ENCODE measurements at regions not wholly inside any gene's neighbourhood (a gene's known extent, or its start where the extent isn't known, plus 50 kb on each side); places are given as distances from the start of the nearest gene placed in this dataset.
A peak's percentile ranks its signal among the peaks of the same experiment; 100 is the strongest.
"Not testable (repeated sequence)": the region's sequence is repeated elsewhere in the genome, so short reads cannot be mapped to it uniquely, and the experiment has no call there.

DNA sequence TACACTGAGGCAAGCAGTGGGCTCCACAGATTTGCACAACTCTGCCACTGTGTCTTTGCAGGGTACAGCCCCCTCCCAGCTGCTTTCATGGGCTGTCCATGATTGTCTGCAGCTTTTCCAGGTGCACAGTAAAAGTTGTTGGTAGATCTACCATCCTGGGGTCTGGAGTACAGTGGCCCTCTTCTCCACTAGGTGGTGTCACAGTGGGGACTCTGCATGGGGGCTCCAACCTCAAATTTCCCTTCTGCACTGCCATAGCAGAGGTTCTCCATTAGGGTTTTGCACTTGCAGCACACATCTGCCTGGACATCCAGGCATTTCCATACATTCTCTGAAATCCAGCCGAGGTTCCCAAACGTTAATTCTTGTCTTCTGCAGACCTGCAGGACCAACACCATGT lies 1002.3 kb downstream of the FAM133A start:
- no peak for DNase-seq (ENCODE audit: low spot score in 2 of 2)
- H3K36me3 Mint-ChIP-seq, result no peaks in the 10 kb centered on the region
- ATAC-seq, result no peak
- H3K9me3 Mint-ChIP-seq, result peaks cover 8 to 12% of the 10 kb centered on the region in 2 donors
- no peak overlapping the region for H3K27ac Mint-ChIP-seq

GRCh38 chrX:94686071-94686470 lies 1012.1 kb downstream of the FAM133A start:
- ATAC-seq (no peak), DNase-seq (ENCODE audit: low spot score in 2 of 2) (no peak)
- Mint-ChIP-seq H3K27ac (no peak overlapping the region), H3K9me3 (no peaks in the 10 kb centered on the region), H3K36me3 (no peaks in the 10 kb centered on the region)

- Mint-ChIP-seq H3K36me3 (no peaks in the 10 kb centered on the region), H3K9me3 (peaks cover 4 to 5% of the 10 kb centered on the region in 2 donors), H3K27ac (no peak overlapping the region)
- no peak for ATAC-seq
- DNase-seq (ENCODE audit: low spot score in 2 of 2), result no peak
These were observed 1021.9 kb downstream of the FAM133A start for GRCh38 chrX:94695910-94696309.

DNA sequence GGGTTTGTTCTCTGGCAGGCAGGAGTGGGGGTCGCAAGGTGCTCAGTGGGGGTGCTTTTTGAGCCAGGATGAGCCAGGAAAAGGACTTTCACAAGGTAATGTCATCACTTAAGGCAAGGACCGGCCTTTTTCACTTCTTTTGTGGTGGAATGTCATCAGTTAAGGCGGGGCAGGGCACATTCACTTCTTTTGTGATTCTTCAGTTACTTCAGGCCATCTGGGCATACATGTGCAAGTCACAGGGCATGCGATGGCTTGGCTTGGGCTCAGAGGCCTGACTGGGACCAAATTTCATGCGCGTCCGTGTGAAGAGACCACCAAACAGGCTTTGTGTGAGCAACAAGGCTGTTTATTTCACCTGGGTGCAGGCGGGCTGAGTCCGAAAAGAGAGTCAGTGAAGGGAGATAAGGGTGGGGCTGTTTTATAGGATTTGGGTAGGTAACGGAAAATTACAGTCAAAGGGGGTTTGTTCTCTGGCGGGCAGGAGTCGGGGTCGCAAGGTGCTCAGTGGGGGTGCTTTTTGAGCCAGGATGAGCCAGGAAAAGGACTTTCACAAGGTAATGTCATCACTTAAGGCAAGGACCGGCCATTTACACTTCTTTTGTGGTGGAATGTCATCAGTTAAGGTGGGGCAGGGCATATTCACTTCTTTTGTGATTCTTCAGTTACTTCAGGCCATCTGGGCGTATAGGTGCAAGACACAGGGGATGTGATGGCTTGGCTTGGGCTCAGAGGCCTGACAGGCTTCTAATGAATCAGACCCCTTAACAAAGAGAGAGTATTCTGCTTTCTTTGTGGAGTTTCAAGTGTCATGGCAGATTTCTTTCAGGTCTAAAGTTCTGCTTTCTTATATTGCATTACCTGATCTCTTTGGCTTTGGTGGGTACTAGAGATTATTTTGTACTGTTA lies 1030.6 kb downstream of the FAM133A start:
- H3K9me3 Mint-ChIP-seq; DNase-seq (ENCODE audit: low spot score in 2 of 2); H3K36me3 Mint-ChIP-seq; H3K27ac Mint-ChIP-seq; ATAC-seq: not testable (repeated sequence)

DNA sequence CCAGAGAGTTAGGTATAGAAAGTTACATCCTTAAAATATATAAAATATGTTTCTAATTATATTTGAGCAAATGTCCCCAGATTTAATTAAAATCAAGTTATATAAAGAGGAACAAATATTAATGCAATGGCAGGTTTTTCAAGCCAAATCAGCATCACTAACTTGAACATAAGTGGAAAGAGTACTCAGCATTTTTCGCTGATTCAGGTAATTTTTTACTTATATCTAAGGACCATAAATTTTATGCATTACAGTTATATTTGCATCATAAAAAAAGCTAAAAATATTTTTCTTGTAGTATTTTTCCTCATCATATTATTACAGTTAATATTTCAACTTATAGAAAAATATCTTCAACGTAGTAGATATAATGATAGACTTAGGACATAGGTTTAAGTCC lies 1047.4 kb downstream of the FAM133A start:
- no peak for DNase-seq (ENCODE audit: low spot score in 2 of 2)
- Mint-ChIP-seq H3K27ac (no peak overlapping the region), H3K36me3 (no peaks in the 10 kb centered on the region), H3K9me3 (peaks cover 0 to 8% of the 10 kb centered on the region in 2 donors)
- no peak for ATAC-seq

DNA sequence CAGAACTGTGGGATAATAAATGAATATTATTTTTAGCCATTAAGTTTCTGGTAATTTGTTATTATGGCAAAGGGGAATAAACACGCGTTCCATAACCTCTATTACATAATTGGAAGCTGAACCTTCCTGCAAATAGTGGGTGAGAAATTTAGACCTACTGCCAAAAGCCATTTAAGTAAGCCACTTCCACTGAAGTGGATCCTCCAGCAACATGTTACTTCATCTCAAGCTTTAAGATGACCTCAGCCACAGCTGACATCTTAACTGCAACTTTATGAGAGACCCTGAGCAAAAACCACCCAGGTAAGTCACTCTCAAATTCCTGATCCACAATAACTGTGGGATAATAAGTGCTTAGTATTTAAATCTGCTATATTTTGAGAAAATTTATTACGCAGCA lies 1048.6 kb downstream of the FAM133A start:
- DNase-seq (ENCODE audit: low spot score in 2 of 2) (no peak), ATAC-seq (no peak)
- Mint-ChIP-seq H3K27ac (no peak overlapping the region), H3K9me3 (peaks cover 0 to 8% of the 10 kb centered on the region in 2 donors), H3K36me3 (no peaks in the 10 kb centered on the region)

DNA sequence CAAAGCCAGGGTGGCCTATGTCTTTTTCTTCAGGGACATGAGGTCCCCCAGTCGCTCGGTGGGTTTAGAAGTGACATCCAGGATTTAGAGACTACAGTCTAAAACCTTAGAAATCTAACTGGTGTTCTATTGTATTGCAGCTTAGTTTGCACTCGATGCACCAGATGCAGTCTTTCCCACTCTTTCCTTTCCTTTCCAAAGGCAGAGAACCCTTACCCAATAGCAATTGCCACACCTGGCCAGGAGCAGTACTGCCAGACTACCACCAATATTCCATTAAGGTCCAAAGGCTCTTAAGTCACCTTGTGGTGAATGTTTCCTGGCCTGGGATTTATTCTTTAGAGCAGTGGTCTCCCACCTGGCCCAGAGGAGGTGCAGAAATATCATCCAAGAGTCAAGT lies 1068.8 kb downstream of the FAM133A start:
- Mint-ChIP-seq H3K27ac (no peak overlapping the region), H3K36me3 (no peaks in the 10 kb centered on the region), H3K9me3 (no peaks in the 10 kb centered on the region)
- DNase-seq (ENCODE audit: low spot score in 2 of 2) (no peak), ATAC-seq (no peak)

- ATAC-seq, result peak in 1 of 2 donors; percentile 50
- Mint-ChIP-seq H3K9me3 (no peaks in the 10 kb centered on the region), H3K27ac (no peak overlapping the region), H3K36me3 (no peaks in the 10 kb centered on the region)
- DNase-seq (ENCODE audit: low spot score in 2 of 2), result no peak
These were observed 1069.5 kb downstream of the FAM133A start for GRCh38 chrX:94743478-94743877.

- ATAC-seq (no peak), DNase-seq (ENCODE audit: low spot score in 2 of 2) (no peak)
- no peak overlapping the region for H3K27ac Mint-ChIP-seq
- H3K36me3 Mint-ChIP-seq, result no peaks in the 10 kb centered on the region
- no peaks in the 10 kb centered on the region for H3K9me3 Mint-ChIP-seq
These were observed 1070.8 kb downstream of the FAM133A start for GRCh38 chrX:94744786-94745185.

DNA sequence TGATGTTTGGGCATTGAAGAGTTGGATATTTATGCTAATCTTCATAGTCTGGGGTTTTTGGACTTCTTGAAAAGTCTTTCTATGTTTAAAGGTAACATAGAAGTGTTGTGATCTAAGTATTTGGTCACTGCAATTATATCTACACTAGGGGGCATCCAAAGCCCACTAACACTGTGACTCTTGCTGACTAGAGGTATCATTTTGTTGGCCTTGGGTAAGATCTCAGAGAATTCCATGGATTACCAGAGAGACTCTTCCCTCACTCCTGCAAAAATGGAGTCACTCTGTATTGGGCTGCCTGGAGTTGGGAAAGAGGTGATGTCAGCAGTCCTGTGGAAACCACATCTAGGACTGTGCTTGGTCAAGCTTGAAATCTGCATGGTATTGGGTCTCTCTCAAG lies 1077.6 kb downstream of the FAM133A start:
- DNase-seq (ENCODE audit: low spot score in 2 of 2) (no peak), ATAC-seq (no peak)
- Mint-ChIP-seq H3K9me3 (no peaks in the 10 kb centered on the region), H3K36me3 (no peaks in the 10 kb centered on the region), H3K27ac (no peak overlapping the region)

DNA sequence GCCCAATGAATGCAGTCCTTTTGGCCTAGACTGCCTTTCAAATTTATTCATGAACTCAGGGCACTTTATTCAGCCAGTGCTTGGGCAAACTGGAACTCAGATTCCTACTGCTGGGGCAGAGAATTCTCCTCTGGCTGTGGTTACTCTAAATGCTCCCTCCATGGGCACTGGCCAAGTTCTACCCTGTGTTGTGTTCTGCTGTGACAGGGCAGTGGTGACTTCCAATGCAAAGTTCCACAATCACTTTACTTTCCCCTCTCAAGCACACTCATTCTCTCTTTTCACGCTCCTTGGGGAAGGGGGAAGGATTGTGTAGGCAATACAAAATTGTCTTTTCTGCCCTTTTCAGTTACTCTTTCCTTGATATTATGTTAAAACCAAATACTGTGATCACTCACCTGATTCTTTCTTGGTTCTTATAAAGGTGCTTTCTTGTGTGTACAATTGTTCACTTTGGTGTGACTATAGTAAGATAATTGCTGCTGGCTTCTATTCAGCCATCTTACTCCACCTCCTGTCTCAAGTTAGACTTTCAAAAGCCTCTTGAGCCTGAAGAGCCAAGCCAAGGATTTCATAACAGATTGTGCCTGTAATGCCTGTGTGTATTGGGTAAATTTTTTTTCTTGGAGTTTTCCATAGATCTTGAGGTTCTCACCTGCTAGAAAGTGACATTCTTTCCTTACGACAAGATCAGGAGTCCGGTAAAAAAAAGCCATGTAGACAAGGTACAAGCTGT lies 1078.6 kb downstream of the FAM133A start:
- DNase-seq (ENCODE audit: low spot score in 2 of 2) (no peak), ATAC-seq (no peak)
- no peaks in the 10 kb centered on the region for H3K36me3 Mint-ChIP-seq
- H3K27ac Mint-ChIP-seq, result no peak overlapping the region
- no peaks in the 10 kb centered on the region for H3K9me3 Mint-ChIP-seq

GRCh38 chrX:94758130-94758529 lies 1084.1 kb downstream of the FAM133A start:
- ATAC-seq (no peak), DNase-seq (ENCODE audit: low spot score in 2 of 2) (no peak)
- no peak overlapping the region for H3K27ac Mint-ChIP-seq
- H3K36me3 Mint-ChIP-seq, result no peaks in the 10 kb centered on the region
- H3K9me3 Mint-ChIP-seq, result no peaks in the 10 kb centered on the region

- Mint-ChIP-seq H3K36me3 (no peaks in the 10 kb centered on the region), H3K27ac (no peak overlapping the region)
These were observed 1101.6 kb downstream of the FAM133A start for GRCh38 chrX:94775640-94776039.

DNA sequence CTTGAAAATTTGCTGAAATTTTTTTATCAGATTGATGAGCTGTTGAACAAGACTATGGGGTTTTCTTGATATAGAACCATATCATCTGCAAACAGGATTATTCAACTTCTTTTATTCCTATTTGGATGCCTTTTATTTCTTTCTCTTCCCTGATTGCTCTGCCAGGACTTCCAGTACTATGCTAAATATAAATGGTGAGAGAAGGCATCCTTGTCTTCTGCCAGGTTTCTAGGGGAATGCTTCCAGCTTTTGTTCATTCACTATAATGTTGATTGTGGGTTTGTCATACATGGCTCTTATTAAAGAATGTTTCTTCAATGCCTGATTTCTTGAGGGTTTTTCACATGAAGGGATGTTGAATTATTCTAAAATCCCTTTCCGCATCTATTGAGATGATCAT lies 1139.5 kb downstream of the FAM133A start:
- Mint-ChIP-seq H3K36me3 (no peaks in the 10 kb centered on the region), H3K9me3 (peaks cover 7 to 10% of the 10 kb centered on the region in 2 donors), H3K27ac (no peak overlapping the region)
- DNase-seq (ENCODE audit: low spot score in 2 of 2), result no peak
- ATAC-seq, result no peak

More at GRCh38 chrX:94775640-94776039, 1101.6 kb downstream of the FAM133A start:
- no peak for DNase-seq (ENCODE audit: low spot score in 2 of 2)
- ATAC-seq, result no peak
- peaks cover 0 to under 1% of the 10 kb centered on the region in 2 donors for H3K9me3 Mint-ChIP-seq

GRCh38 chrX:94814216-94814615 lies 1140.2 kb downstream of the FAM133A start:
- Mint-ChIP-seq H3K27ac (no peak overlapping the region), H3K36me3 (no peaks in the 10 kb centered on the region), H3K9me3 (peaks cover 7 to 10% of the 10 kb centered on the region in 2 donors)
- ATAC-seq, result no peak
- DNase-seq (ENCODE audit: low spot score in 2 of 2), result no peak

DNA sequence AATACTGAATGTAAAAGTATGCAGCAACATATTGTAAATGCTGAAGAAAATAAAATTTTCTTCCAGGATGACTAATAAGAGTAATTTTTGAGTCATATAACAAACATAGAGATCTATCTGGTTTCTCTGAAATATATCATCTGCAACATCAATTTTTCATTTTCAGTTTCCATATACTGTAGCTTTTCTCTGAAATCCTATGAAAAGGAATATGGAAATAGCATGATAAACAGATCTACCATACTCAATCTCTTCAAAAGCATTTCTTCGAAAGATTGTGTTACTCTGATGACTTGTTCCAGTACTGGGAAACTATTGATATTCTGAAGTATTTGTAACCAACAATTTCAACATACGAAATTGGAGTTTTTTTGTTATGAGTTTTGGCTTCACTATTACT lies 1156.7 kb downstream of the FAM133A start:
- Mint-ChIP-seq H3K36me3 (no peaks in the 10 kb centered on the region), H3K9me3 (no peaks in the 10 kb centered on the region), H3K27ac (no peak overlapping the region)
- no peak for DNase-seq (ENCODE audit: low spot score in 2 of 2)
- peak in 1 of 2 donors; percentile 54 for ATAC-seq

DNA sequence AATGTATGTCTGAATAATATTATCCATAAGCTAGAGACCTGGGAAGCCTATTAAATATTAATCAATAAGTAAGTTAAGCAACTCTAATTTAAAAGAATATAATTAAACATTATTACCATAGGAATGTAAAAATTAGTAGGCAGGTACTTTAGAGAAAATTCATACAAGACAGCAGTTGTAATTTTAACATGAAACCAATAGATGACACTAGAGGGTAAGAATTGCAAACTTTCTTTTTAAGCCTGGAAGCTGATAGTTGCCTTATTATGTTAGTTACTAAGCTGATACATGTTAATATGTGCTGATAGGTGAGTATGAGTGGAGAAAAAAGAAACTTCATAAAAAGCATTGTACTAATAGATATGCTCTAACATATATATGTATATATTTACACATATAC lies 1157.4 kb downstream of the FAM133A start:
- H3K27ac Mint-ChIP-seq, result no peak overlapping the region
- DNase-seq (ENCODE audit: low spot score in 2 of 2), result no peak
- no peak for ATAC-seq
- no peaks in the 10 kb centered on the region for H3K9me3 Mint-ChIP-seq
- H3K36me3 Mint-ChIP-seq, result no peaks in the 10 kb centered on the region

All from activated naive CD4-positive, alpha-beta T cell treated with anti-CD3 and anti-CD28 coated beads, Interleukin-2, amount 50 U/mL, for 72 hours (primary cell).